ENCODE measurements at regions not wholly inside any gene's neighbourhood (a gene's known extent, or its start where the extent isn't known, plus 50 kb on each side); places are given as distances from the start of the nearest gene placed in this dataset.

DNA sequence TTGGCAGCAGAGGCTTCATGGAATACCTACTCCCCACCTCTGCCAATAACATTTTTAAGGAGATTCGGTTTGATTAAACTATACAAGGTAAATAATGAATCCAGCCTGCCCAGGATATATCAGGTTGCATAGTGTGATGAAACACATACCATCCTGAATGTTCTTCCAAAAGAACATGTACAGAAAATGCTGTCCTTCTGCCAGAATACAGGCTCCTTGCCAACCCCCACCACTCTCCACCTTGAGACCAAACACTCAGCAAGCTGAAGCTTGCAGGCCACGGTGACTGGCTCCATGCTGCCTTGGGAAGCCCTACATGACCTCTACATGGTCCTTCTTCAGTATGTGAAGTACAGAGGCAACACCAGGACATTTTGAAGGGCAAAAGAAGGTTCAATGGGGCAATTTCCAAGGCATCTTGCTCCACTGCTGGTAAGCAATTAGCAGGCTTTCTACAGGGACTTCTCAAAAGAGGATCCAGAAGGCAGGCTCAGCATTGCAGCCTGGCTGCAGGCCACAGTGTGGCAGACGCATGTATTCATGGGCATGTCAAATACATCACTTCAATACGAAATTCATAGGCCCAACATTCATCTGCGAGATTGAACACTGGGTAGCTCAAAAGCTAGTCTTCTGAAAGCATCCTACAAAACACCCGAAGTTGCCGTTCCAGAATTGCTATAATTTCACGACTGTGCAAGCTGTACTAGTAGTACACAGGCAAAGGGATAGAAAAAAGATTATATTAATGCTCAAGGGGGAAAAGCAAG is 62.4 kb upstream of the SERP2 start:
- no peak for TF ChIP-seq POLR2A (IDR thresholded peaks at IDR 0.05; ENCODE audit: low read depth, low read length)
- no peak for TF ChIP-seq POLR2AphosphoS5 (IDR thresholded peaks at IDR 0.05; ENCODE audit: low read depth, low read length)
- no peak for TF ChIP-seq PAX5 (IDR thresholded peaks at IDR 0.05; ENCODE audit: insufficient read depth, low read length, severe bottlenecking)
- no peak for TF ChIP-seq TAF1 (IDR thresholded peaks at IDR 0.05; ENCODE audit: low read depth, low read length)
- no peak for TF ChIP-seq POU2F2 (IDR thresholded peaks at IDR 0.05; ENCODE audit: low read depth, low read length)
- no peak for TF ChIP-seq SPI1 (IDR thresholded peaks at IDR 0.05; ENCODE audit: low read depth, low read length)
